ENCODE measurements at regions not wholly inside any gene's neighbourhood (a gene's known extent, or its start where the extent isn't known, plus 50 kb on each side); places are given as distances from the start of the nearest gene placed in this dataset.

DNA sequence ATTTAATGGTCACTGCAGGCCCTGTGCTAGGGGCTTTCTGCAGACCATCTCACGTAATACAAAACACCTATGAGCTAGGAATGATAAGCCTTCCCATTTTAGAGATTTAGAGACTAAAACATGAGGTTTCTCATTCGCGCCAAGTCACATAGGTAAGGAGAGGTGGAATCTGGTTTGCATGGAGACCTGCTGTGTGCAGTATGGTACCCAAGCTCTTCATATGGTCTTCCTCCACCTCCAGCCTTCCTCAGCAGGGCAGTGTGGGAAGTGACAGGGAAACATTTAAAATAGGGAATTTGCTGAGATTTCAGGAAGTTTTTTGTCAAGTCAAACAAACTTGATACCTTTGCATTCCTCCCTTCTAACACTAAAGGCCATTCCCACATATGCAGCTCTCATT lies 337.6 kb downstream of the IL20RB start:
- H3K4me2 ChIP-seq, result no peak overlapping the region
- FAIRE-seq, result no peak
- 64% methylated on average over 3 of the region's 3 CpGs for WGBS (ENCODE audit: missing lambda C conversion rate)

DNA sequence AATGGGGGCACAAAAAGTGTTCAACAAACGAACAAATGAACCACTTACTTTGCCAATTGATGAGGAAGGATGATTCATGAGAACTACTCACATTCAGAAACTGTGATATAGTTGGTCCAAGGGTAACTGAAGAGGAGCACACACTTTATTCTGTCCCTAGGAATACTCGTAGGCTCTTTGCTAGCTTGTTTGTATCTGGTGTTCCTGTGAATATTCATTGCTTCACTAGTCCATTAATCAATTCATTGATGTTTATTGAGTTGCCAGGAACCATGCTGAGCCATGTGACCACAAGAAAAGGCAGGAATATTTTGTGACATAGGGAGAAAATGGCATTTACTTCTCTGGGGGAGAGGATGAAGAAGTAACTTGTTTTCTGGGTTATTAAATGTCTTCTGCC lies 338.3 kb downstream of the IL20RB start:
- ChIA-PET CTCF (no interaction called here), POLR2A (no interaction called here)
- Histone ChIP-seq H3K4me3 (no peak overlapping the region), H3K4me1 (no peaks in the 10 kb centered on the region), H3K4me2 (no peak overlapping the region), H3K27ac (no peak overlapping the region), H3K9me3 (no peaks in the 10 kb centered on the region)
- no peak for DNase-seq (ENCODE audit: low read depth in 1 of 2, low spot score in 1 of 2)
- no peak for ATAC-seq
- WGBS (ENCODE audit: missing lambda C conversion rate), result 3% methylated on average over 2 of the region's 2 CpGs
- TF ChIP-seq EP300 (IDR thresholded peaks at IDR 0.05) (no peak), KDM5A (IDR thresholded peaks at IDR 0.05) (no peak), SMC3 (IDR thresholded peaks at IDR 0.05) (no peak), RFX5 (IDR thresholded peaks at IDR 0.05) (no peak), FOSB (CRISPR knock-in tag; IDR thresholded peaks at IDR 0.05) (no peak), JUNB (IDR thresholded peaks at IDR 0.05) (no peak), ZSCAN20 (CRISPR knock-in tag; IDR thresholded peaks at IDR 0.05) (no peak), TFCP2L1 (CRISPR knock-in tag; IDR thresholded peaks at IDR 0.05) (no peak), MAZ (IDR thresholded peaks at IDR 0.05; ENCODE audit: borderline replicate concordance, low read depth, low read length) (no peak), RNF2 (IDR thresholded peaks at IDR 0.05; ENCODE audit: borderline replicate concordance, low read depth) (no peak), FOSL2 (IDR thresholded peaks at IDR 0.05) (no peak), FOSL2 (CRISPR knock-in tag; IDR thresholded peaks at IDR 0.05) (no peak), CHD4 (IDR thresholded peaks at IDR 0.05; ENCODE audit: borderline replicate concordance) (no peak), POLR2A (IDR thresholded peaks at IDR 0.05; ENCODE audit: low read length) (no peak), HDAC2 (IDR thresholded peaks at IDR 0.05) (no peak), NR3C1 (IDR thresholded peaks at IDR 0.05) (no peak), EHF (CRISPR knock-in tag; IDR thresholded peaks at IDR 0.05) (no peak), ZFP36 (IDR thresholded peaks at IDR 0.05; ENCODE audit: borderline replicate concordance, partially characterized antibody) (no peak)
- TF ChIP-seq, protein P1, sequence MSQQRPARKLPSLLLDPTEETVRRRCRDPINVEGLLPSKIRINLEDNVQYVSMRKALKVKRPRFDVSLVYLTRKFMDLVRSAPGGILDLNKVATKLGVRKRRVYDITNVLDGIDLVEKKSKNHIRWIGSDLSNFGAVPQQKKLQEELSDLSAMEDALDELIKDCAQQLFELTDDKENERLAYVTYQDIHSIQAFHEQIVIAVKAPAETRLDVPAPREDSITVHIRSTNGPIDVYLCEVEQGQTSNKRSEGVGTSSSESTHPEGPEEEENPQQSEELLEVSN (IDR thresholded peaks at IDR 0.05; ENCODE audit: borderline replicate concordance, low read depth), result no peak
- TF ChIP-seq, protein P2, sequence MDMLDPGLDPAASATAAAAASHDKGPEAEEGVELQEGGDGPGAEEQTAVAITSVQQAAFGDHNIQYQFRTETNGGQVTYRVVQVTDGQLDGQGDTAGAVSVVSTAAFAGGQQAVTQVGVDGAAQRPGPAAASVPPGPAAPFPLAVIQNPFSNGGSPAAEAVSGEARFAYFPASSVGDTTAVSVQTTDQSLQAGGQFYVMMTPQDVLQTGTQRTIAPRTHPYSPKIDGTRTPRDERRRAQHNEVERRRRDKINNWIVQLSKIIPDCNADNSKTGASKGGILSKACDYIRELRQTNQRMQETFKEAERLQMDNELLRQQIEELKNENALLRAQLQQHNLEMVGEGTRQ (IDR thresholded peaks at IDR 0.05), result no peak
- TF ChIP-seq, protein P3, sequence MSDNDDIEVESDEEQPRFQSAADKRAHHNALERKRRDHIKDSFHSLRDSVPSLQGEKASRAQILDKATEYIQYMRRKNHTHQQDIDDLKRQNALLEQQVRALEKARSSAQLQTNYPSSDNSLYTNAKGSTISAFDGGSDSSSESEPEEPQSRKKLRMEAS (IDR thresholded peaks at IDR 0.05), result no peak
- no peak for FAIRE-seq

More for the DNA sequence above, 337.6 kb downstream of the IL20RB start:
- ATAC-seq (no peak), DNase-seq (ENCODE audit: low read depth in 1 of 2, low spot score in 1 of 2) (no peak)
- H3K4me1 ChIP-seq, result no peaks in the 10 kb centered on the region
- H3K9me3 ChIP-seq, result no peaks in the 10 kb centered on the region
- CTCF ChIA-PET, result interaction anchor here (1.2 kb wide), 1 partner anchor 52 kb away, joined by 3 read pairs; no protein-coding TSS in a partner anchor
- POLR2A ChIA-PET, result no interaction called here
- no peak overlapping the region for H3K27ac ChIP-seq
- TF ChIP-seq RAD21 (conservative IDR thresholded peaks at IDR 0.05 in 1 of 2, IDR thresholded peaks at IDR 0.05 in 1 of 2) (no peak), FOSL2 (IDR thresholded peaks at IDR 0.05) (no peak), FOSL2 (CRISPR knock-in tag; IDR thresholded peaks at IDR 0.05) (no peak)
- TF ChIP-seq, protein P4, sequence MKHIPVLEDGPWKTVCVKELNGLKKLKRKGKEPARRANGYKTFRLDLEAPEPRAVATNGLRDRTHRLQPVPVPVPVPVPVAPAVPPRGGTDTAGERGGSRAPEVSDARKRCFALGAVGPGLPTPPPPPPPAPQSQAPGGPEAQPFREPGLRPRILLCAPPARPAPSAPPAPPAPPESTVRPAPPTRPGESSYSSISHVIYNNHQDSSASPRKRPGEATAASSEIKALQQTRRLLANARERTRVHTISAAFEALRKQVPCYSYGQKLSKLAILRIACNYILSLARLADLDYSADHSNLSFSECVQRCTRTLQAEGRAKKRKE (CRISPR knock-in tag; IDR thresholded peaks at IDR 0.05; ENCODE audit: low read depth), result no peak
- H3K4me3 ChIP-seq, result no peak overlapping the region

DNA sequence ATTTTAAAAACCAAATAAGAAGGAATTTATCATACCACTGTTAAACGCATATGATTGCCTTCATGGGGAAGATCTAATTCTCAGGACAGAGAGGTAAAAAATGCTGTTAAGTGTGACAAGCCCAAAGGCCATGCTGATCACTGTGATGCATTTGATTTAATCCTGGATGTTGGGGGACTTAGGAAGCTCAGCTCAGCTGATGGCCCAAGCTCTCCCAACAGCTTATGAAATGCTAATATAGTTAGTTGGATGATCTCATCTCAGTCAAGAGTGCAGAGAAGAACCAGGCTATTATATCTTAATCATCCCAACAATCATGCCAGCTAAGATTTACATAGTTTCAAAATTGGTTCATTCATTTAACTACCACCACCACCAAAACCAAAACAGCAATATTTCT lies 340.0 kb downstream of the IL20RB start:
- WGBS (ENCODE audit: missing lambda C conversion rate), result 0% methylated on average over 1 of the region's 1 CpG
- CTCF ChIA-PET, result no interaction called here
- H3K27ac ChIP-seq, result no peak overlapping the region
- DNase-seq (ENCODE audit: low read depth in 1 of 2, low spot score in 1 of 2) (no peak), ATAC-seq (no peak), FAIRE-seq (no peak)
- POLR2A ChIA-PET, result no interaction called here
- no peak for TF ChIP-seq CBX2 (IDR thresholded peaks at IDR 0.05; ENCODE audit: borderline replicate concordance, low read depth)
- no peak for TF ChIP-seq HEYL (CRISPR knock-in tag; IDR thresholded peaks at IDR 0.05)
- TF ChIP-seq TP53 (CRISPR knock-in tag; IDR thresholded peaks at IDR 0.05), result no peak
- TF ChIP-seq BHLHE40 (IDR thresholded peaks at IDR 0.05; ENCODE audit: low read depth, low read length), result no peak
- no peak for TF ChIP-seq ZC3H11A (IDR thresholded peaks at IDR 0.05)
- TF ChIP-seq, protein P5, sequence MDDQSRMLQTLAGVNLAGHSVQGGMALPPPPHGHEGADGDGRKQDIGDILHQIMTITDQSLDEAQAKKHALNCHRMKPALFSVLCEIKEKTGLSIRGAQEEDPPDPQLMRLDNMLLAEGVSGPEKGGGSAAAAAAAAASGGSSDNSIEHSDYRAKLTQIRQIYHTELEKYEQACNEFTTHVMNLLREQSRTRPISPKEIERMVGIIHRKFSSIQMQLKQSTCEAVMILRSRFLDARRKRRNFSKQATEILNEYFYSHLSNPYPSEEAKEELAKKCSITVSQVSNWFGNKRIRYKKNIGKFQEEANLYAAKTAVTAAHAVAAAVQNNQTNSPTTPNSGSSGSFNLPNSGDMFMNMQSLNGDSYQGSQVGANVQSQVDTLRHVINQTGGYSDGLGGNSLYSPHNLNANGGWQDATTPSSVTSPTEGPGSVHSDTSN (IDR thresholded peaks at IDR 0.05), result no peak
- H3K4me1 ChIP-seq, result no peaks in the 10 kb centered on the region
- no peak overlapping the region for H3K4me2 ChIP-seq
- H3K9me3 ChIP-seq, result no peaks in the 10 kb centered on the region
- H3K4me3 ChIP-seq, result no peak overlapping the region

Data from A549 (cell line).